Caco-2 (cell line): ENCODE measurements at regions not wholly inside any gene's neighbourhood (a gene's known extent, or its start where the extent isn't known, plus 50 kb on each side); places are given as distances from the start of the nearest gene placed in this dataset.
A peak's percentile ranks its signal among the peaks of the same experiment; 100 is the strongest.
"Not testable (repeated sequence)": the region's sequence is repeated elsewhere in the genome, so short reads cannot be mapped to it uniquely, and the experiment has no call there.

Source experiments
- BruUV-seq: library from RNA; stranded (reverse); fragments of 400-500 nt; replicated peaks from 2 replicates; lab custom pipeline; 2021; lab: Mats Ljungman, UMichigan
- CTCF ChIA-PET: fragments of 300-600 bp; sonication (Branson Sonifier 250); formaldehyde crosslinking; loops from one replicate; lab custom pipeline; 2022; ENCODE audit warnings: antibody characterized with exemption; lab: Charles Lee
- POLR2A ChIA-PET: fragments of 300-600 bp; sonication (Branson Sonifier 250); formaldehyde crosslinking; loops from one replicate; lab custom pipeline; 2022; ENCODE audit warnings: antibody characterized with exemption; lab: Charles Lee
- DNase-seq, 2 experiments: peaks; one replicate each; pipeline versions ENCODE4 v3.0.0 to v3.0.0-alpha.2; 2020 to 2022
- H3K27me3 ChIP-seq: replicated peaks from 2 replicates; pipeline ENCODE4 v1.6.0; 2011; ENCODE audit warnings: low read length; ENCODE audit not compliant: control insufficient read depth, insufficient read depth
- H3K36me3 ChIP-seq: 2 replicates; pipeline ENCODE4 v1.5.1; 2011; ENCODE audit warnings: low read length; ENCODE audit not compliant: control insufficient read depth, insufficient read depth
- H3K4me1 ChIP-seq: fragments of 250-450 bp; sonication (Bioruptor Pico); 2 replicates; pipeline ENCODE4 v1.5.1; 2020; ENCODE audit warnings: mild to moderate bottlenecking
- H3K4me3 ChIP-seq: 2 replicates; pipeline ENCODE4 v1.5.1; 2011; ENCODE audit warnings: low read depth, mild to moderate bottlenecking, control low read depth, low read length
- H3K9me3 ChIP-seq: fragments of 250-450 bp; sonication (Bioruptor Pico); 2 replicates; pipeline ENCODE4 v1.5.1; 2020; ENCODE audit warnings: mild to moderate bottlenecking, moderate library complexity
- H3K27ac Mint-ChIP-seq: one replicate; pipeline ENCODE4 v1.8.0; 2022; ENCODE audit warnings: mixed read lengths; ENCODE audit not compliant: unreplicated experiment
- H3K27me3 Mint-ChIP-seq: one replicate; pipeline ENCODE4 v1.8.0; 2022; ENCODE audit warnings: mixed read lengths; ENCODE audit not compliant: insufficient read depth, unreplicated experiment
- H3K36me3 Mint-ChIP-seq: one replicate; pipeline ENCODE4 v1.8.0; 2022; ENCODE audit warnings: mild to moderate bottlenecking, mixed read lengths; ENCODE audit not compliant: insufficient read depth, unreplicated experiment
- H3K4me1 Mint-ChIP-seq: one replicate; pipeline ENCODE4 v1.8.0; 2022; ENCODE audit warnings: low read depth, mixed read lengths; ENCODE audit not compliant: unreplicated experiment
- H3K4me3 Mint-ChIP-seq: one replicate; pipeline ENCODE4 v1.8.0; 2022; ENCODE audit warnings: mild to moderate bottlenecking, moderate library complexity, mixed read lengths; ENCODE audit not compliant: unreplicated experiment
- H3K9me3 Mint-ChIP-seq: one replicate; pipeline ENCODE4 v1.8.0; 2022; ENCODE audit warnings: mixed read lengths; ENCODE audit not compliant: unreplicated experiment
- CTCF ChIP-seq, 2 experiments: fragments of 200-600 bp in 1 of 2; IDR thresholded peaks; 1 replicate in 1 of 2; 2 replicates in 1 of 2; pipeline versions ENCODE4 v1.5.1 to v1.8.0; 2011 to 2022; ENCODE audit warnings: antibody characterized with exemption in 1 of 2, control low read depth in 1 of 2, inconsistent platforms in 1 of 2, low read depth in 1 of 2, low read length in 1 of 2, mild to moderate bottlenecking in 1 of 2, moderate library complexity in 1 of 2; ENCODE audit not compliant: insufficient read depth in 1 of 2, severe bottlenecking in 1 of 2, unreplicated experiment in 1 of 2
- intact Hi-C: fragments of 100-400 bp; cut with micrococcal nuclease; formaldehyde crosslinking; loops from one replicate; pipeline ENCODE4 v1.10.0; 2022; ENCODE audit not compliant: unreplicated experiment

- Histone ChIP-seq H3K9me3 (peaks cover 10% of the 10 kb centered on the region), H3K4me1 (peaks cover 38% of the 10 kb centered on the region), H3K36me3 (no peaks in the 10 kb centered on the region), H3K27me3 (no peaks in the 10 kb centered on the region), H3K4me3 (no peak overlapping the region)
- BruUV-seq, result no TSS peak
- Mint-ChIP-seq H3K36me3 (no peaks in the 10 kb centered on the region), H3K27ac (no peak overlapping the region), H3K4me1 (no peaks in the 10 kb centered on the region), H3K27me3 (no peaks in the 10 kb centered on the region), H3K9me3 (no peaks in the 10 kb centered on the region), H3K4me3 (no peak overlapping the region)
- ChIA-PET CTCF (no interaction called here), POLR2A (no interaction called here)
- intact Hi-C loops, result no loop called here
- TF ChIP-seq CTCF (IDR thresholded peaks at IDR 0.05; ENCODE audit: insufficient read depth in 1 of 2, low read depth in 1 of 2, low read length in 1 of 2, severe bottlenecking in 1 of 2, unreplicated experiment in 1 of 2), result no peak
- DNase-seq, result no peak
Measured at GRCh38 chr6:74256381-74256780, 560.4 kb downstream of the CD109 start.

GRCh38 chr6:74255007-74255406, 559.0 kb downstream of the CD109 start:
- peaks cover 41% of the 10 kb centered on the region for H3K4me1 ChIP-seq
- H3K4me3 ChIP-seq, H3K27me3 Mint-ChIP-seq, H3K27me3 ChIP-seq, CTCF ChIA-PET, H3K4me1 Mint-ChIP-seq, H3K36me3 Mint-ChIP-seq, DNase-seq, H3K36me3 ChIP-seq, BruUV-seq, POLR2A ChIA-PET, H3K4me3 Mint-ChIP-seq, H3K27ac Mint-ChIP-seq, intact Hi-C loops, H3K9me3 Mint-ChIP-seq: not testable (repeated sequence)
- peaks cover 11% of the 10 kb centered on the region for H3K9me3 ChIP-seq

GRCh38 chr6:74254147-74254546, 558.1 kb downstream of the CD109 start:
- POLR2A ChIA-PET, CTCF ChIA-PET, DNase-seq, H3K27me3 Mint-ChIP-seq, intact Hi-C loops, H3K9me3 Mint-ChIP-seq, H3K27me3 ChIP-seq, H3K36me3 Mint-ChIP-seq, H3K4me3 ChIP-seq, H3K4me3 Mint-ChIP-seq, H3K36me3 ChIP-seq, BruUV-seq, H3K4me1 Mint-ChIP-seq: not testable (repeated sequence)
- peak overlapping the region; percentile 69 for H3K27ac Mint-ChIP-seq
- H3K9me3 ChIP-seq, result peaks cover 11% of the 10 kb centered on the region
- peaks cover 44% of the 10 kb centered on the region for H3K4me1 ChIP-seq

GRCh38 chr6:74253261-74253660, 557.3 kb downstream of the CD109 start:
- Histone ChIP-seq H3K4me1 (peaks cover 46% of the 10 kb centered on the region), H3K4me3 (no peak overlapping the region), H3K36me3 (no peaks in the 10 kb centered on the region), H3K9me3 (peaks cover 20% of the 10 kb centered on the region), H3K27me3 (no peaks in the 10 kb centered on the region)
- ChIA-PET POLR2A (no interaction called here), CTCF (no interaction called here)
- no peaks in the 10 kb centered on the region for H3K36me3 Mint-ChIP-seq
- no peak for DNase-seq
- no TSS peak for BruUV-seq
- H3K27me3 Mint-ChIP-seq, result no peaks in the 10 kb centered on the region
- no peak overlapping the region for H3K27ac Mint-ChIP-seq
- H3K4me3 Mint-ChIP-seq, result no peak overlapping the region
- no peak for TF ChIP-seq CTCF (IDR thresholded peaks at IDR 0.05; ENCODE audit: insufficient read depth in 1 of 2, low read depth in 1 of 2, low read length in 1 of 2, severe bottlenecking in 1 of 2, unreplicated experiment in 1 of 2)
- H3K4me1 Mint-ChIP-seq, result peaks cover 9% of the 10 kb centered on the region
- no peaks in the 10 kb centered on the region for H3K9me3 Mint-ChIP-seq
- intact Hi-C loops, result no loop called here
